ENCODE measurements at regions not wholly inside any gene's neighbourhood (a gene's known extent, or its start where the extent isn't known, plus 50 kb on each side); places are given as distances from the start of the nearest gene placed in this dataset.

DNA sequence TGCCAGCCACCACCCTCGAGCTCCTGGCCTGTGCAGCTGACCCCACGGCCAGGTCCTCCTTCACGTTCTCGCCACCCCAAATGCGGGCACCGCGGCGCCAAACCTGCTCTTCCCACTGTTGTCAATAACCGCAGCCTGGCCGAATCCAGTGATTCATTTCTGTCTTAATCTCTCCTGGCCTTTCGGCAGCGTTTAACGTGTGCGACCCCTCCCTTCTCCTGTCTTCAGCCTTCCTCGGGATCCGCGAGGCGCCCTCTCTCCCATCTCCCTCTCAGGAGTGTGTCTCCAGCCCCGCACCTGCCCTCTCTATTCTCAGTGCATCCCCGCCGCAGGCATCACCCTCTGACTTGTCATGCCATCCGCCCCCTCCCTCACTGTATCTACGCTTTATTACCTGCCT is 91.4 kb downstream of the THBS2 start:
- Mint-ChIP-seq H3K36me3 (no peaks in the 10 kb centered on the region), H3K9me3 (no peaks in the 10 kb centered on the region), H3K27me3 (ENCODE audit: low read depth) (no peaks in the 10 kb centered on the region), H3K4me1 (peaks cover 9% of the 10 kb centered on the region), H3K27ac (no peak overlapping the region), H3K4me3 (no peak overlapping the region)
- TF ChIP-seq, protein P1, sequence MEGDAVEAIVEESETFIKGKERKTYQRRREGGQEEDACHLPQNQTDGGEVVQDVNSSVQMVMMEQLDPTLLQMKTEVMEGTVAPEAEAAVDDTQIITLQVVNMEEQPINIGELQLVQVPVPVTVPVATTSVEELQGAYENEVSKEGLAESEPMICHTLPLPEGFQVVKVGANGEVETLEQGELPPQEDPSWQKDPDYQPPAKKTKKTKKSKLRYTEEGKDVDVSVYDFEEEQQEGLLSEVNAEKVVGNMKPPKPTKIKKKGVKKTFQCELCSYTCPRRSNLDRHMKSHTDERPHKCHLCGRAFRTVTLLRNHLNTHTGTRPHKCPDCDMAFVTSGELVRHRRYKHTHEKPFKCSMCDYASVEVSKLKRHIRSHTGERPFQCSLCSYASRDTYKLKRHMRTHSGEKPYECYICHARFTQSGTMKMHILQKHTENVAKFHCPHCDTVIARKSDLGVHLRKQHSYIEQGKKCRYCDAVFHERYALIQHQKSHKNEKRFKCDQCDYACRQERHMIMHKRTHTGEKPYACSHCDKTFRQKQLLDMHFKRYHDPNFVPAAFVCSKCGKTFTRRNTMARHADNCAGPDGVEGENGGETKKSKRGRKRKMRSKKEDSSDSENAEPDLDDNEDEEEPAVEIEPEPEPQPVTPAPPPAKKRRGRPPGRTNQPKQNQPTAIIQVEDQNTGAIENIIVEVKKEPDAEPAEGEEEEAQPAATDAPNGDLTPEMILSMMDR (IDR thresholded peaks at IDR 0.05; ENCODE audit: unreplicated experiment), result no peak
- no peak for DNase-seq (ENCODE audit: low spot score in 2 of 2, unreplicated experiment in 2 of 2)

DNA sequence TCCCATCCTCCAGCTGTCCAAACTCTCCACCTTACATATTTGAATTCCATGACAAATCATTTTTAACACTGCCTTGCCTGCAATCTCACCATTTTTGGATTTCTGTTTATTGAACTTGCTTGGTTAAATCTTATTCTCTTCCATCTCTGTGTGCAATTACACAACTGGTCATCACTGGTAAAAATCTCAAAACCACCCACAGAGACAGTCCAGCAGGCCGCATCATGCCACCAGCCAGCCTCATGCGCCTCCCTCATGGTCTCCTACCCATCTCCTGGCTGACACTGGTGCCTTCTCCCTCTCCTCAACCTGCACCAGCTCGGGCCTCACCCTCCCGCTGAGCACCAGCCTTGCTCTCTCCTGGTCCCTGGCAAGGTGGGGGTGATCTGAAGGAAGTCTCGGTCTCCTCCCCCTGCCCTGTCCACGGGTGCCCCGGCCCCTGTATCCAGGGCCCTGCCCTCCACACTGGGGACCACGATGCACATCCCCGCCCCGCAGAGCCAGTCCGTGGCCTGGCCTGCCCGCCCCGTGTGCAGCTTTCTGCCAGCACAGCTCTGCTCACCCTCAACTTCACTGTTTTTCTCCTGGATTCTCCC is 92.0 kb downstream of the THBS2 start:
- no peak for DNase-seq (ENCODE audit: low spot score in 2 of 2, unreplicated experiment in 2 of 2)
- Mint-ChIP-seq H3K9me3 (no peaks in the 10 kb centered on the region), H3K36me3 (no peaks in the 10 kb centered on the region), H3K4me1 (peaks cover 13% of the 10 kb centered on the region), H3K4me3 (no peak overlapping the region), H3K27ac (no peak overlapping the region), H3K27me3 (ENCODE audit: low read depth) (no peaks in the 10 kb centered on the region)
- TF ChIP-seq, protein P1 (IDR thresholded peaks at IDR 0.05; ENCODE audit: unreplicated experiment), result no peak

DNA sequence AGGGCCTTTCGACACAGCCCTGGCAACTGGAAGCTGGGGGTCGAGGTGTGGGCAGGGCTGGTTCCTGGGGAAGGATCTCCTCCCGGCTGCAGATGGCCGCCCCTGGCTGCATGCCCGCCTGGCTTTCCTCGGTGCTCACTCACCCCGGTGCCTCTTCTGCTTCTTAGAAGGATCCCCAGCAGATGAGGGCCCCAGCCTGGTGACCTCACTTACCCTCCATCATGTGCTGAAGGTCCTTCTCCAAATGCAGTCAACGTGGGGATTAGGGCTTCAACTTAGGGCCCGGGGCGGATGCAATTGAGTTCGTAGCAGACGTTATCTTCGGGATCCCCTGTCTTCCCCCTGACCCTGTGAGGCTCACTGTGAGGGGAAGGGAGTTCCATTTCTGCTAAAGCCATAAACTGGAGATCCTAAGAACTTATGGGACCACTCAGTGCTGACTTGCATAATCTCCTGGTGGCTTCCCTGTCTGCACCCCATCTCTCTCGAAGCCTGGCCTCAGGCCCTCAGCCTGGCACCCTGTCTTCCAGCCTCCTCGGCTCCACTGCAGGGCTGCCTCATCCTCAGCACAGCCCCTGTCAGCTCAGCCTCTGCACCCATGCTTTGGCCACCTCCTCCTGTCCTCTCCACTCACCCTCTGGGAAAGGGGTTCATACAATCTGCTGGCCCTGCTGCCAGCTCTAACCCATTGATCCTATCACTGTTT is 92.6 kb downstream of the THBS2 start:
- Mint-ChIP-seq H3K36me3 (no peaks in the 10 kb centered on the region), H3K27ac (no peak overlapping the region)
- DNase-seq (ENCODE audit: low spot score in 2 of 2, unreplicated experiment in 2 of 2), result no peak

DNA sequence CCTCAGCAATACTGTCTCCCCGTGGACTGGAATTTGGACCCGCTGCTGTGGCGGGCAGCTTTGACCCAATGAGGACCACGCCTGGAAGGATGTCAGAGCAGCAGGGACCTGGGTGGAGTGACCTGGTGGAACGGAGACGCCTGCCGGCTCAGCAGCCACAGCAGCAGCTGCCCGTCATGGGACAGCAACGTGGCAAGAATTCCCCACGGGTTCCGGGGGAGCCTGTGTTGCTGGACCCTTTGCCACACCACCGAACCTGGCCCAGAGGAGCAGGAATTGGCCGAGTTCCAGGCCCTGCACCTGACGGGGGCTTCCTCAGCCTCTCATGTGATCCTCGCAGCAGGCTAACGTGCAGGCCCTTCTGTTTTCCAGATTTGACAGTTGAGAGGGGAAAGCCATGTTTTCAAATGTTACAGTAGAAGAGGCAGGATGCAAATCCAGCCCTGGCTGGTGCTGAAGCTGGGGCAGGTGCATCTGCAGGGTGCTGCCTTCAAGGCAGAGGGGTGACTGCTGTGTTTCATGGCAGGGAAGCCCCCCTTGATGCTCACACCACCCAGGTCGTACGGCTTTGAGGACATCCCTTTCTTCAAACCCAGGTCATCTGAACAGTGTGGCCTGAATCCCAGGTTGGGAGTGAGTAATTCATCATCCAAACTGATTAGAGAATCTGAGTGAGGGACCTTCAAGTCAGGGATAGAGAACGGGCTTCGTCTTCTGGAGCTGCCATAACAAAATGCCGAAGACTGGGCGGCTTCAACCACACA is 93.4 kb downstream of the THBS2 start:
- H3K27ac Mint-ChIP-seq, result no peak overlapping the region
- DNase-seq (ENCODE audit: low spot score in 2 of 2, unreplicated experiment in 2 of 2), result no peak
- H3K27me3 Mint-ChIP-seq (ENCODE audit: low read depth), result no peaks in the 10 kb centered on the region
- no peaks in the 10 kb centered on the region for H3K9me3 Mint-ChIP-seq
- no peaks in the 10 kb centered on the region for H3K36me3 Mint-ChIP-seq
- H3K4me3 Mint-ChIP-seq, result no peak overlapping the region
- TF ChIP-seq, protein P1 (IDR thresholded peaks at IDR 0.05; ENCODE audit: unreplicated experiment), result no peak
- peaks cover 13% of the 10 kb centered on the region for H3K4me1 Mint-ChIP-seq

More for the DNA sequence above, 92.6 kb downstream of the THBS2 start:
- Mint-ChIP-seq H3K9me3 (no peaks in the 10 kb centered on the region), H3K4me3 (no peak overlapping the region), H3K27me3 (ENCODE audit: low read depth) (no peaks in the 10 kb centered on the region), H3K4me1 (peaks cover 13% of the 10 kb centered on the region)
- TF ChIP-seq, protein P1 (IDR thresholded peaks at IDR 0.05; ENCODE audit: unreplicated experiment), result no peak

DNA sequence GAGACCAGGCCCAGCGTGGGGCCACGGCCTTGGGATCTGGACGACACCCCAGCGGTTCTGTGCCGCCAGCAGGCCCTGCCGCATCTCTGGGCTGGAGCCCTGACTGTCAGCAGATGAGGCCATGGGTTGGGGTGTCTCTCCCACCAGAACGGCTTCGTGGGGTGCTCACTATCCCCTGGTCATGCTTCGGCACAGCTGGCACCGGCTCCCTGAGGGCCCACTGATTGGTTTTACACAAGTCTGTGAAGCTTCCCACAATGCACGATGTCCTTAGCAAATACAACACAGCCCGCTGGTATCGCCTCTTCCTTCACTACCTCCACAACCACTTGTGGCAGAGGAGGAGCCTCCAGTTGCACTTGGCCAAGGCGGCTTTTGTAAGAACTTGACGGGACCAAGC is 94.3 kb downstream of the THBS2 start:
- H3K27ac Mint-ChIP-seq, result no peak overlapping the region
- peaks cover 13% of the 10 kb centered on the region for H3K4me1 Mint-ChIP-seq
- H3K4me3 Mint-ChIP-seq, result no peak overlapping the region
- no peaks in the 10 kb centered on the region for H3K27me3 Mint-ChIP-seq (ENCODE audit: low read depth)
- no peaks in the 10 kb centered on the region for H3K36me3 Mint-ChIP-seq
- H3K9me3 Mint-ChIP-seq, result no peaks in the 10 kb centered on the region
- TF ChIP-seq, protein P1 (IDR thresholded peaks at IDR 0.05; ENCODE audit: unreplicated experiment), result no peak
- DNase-seq (ENCODE audit: low spot score in 2 of 2, unreplicated experiment in 2 of 2), result no peak
